HCT116 (cell line): ENCODE measurements at regions not wholly inside any gene's neighbourhood (a gene's known extent, or its start where the extent isn't known, plus 50 kb on each side); places are given as distances from the start of the nearest gene placed in this dataset.

Experiments used
- ATAC-seq: fragments of 200-7000 bp; cut with Tn5 transposase; 2 replicates; pipeline ENCODE4 v1.9.1; 2020; ENCODE audit warnings: mild to moderate bottlenecking, moderate library complexity
- BruUV-seq: library from RNA; stranded (reverse); fragments of 400-500 nt; replicated peaks from 2 replicates; lab custom pipeline; 2021; lab: Mats Ljungman, UMichigan
- CTCF ChIA-PET: fragments of 300-600 bp; sonication (Branson Sonifier 250); formaldehyde crosslinking; loops from one replicate; lab custom pipeline; 2021; ENCODE audit warnings: antibody characterized with exemption; lab: Charles Lee
- POLR2A ChIA-PET: fragments of 300-600, 350-600 bp; sonication (Branson Sonifier 250); formaldehyde crosslinking; loops from one replicate; lab custom pipeline; 2021; ENCODE audit warnings: antibody characterized with exemption; lab: Charles Lee
- RAD21 ChIA-PET, 2 experiments: fragments of 300-600 bp; sonication (Branson Sonifier 250); formaldehyde crosslinking; loops; one replicate each; lab custom pipeline; 2023; ENCODE audit warnings: low total read pairs in 2 of 2; ENCODE audit not compliant: uncharacterized antibody in 2 of 2, unreplicated experiment in 2 of 2, low non-redundant PET in 1 of 2; lab: Charles Lee
- DNase-seq: peaks from one replicate; pipeline ENCODE4 v3.0.0-alpha.2; 2010; ENCODE audit warnings: low read depth, low spot score
- H2AFZ ChIP-seq: fragments of 200-600 bp; shearing (Covaris generic), sonication (generic); 2 replicates; pipeline ENCODE4 v1.6.1; 2017; ENCODE audit warnings: low read depth, mixed run types, mixed read lengths, antibody characterized with exemption, low read length; ENCODE audit not compliant: poor library complexity, severe bottlenecking
- H3K27ac ChIP-seq: 2 replicates; pipeline ENCODE4 v1.5.1; 2012; ENCODE audit warnings: low read depth, low read length
- H3K27me3 ChIP-seq: fragments of 200-600 bp; sonication (generic); 2 replicates; pipeline ENCODE4 v1.6.1; 2016; ENCODE audit warnings: mixed run types, low read length, mixed read lengths; ENCODE audit not compliant: insufficient read depth
- H3K36me3 ChIP-seq, 2 experiments: fragments of 200-500 bp in 1 of 2; fragments of 200-600 bp in 1 of 2; sonication (Bioruptor generic) in 1 of 2; sonication (generic) in 1 of 2; 2 replicates each; pipeline versions ENCODE4 v1.5.1 to v1.6.1; 2014 to 2016; ENCODE audit warnings: low read length in 2 of 2, inconsistent platforms in 1 of 2, mixed read lengths in 1 of 2, mixed run types in 1 of 2; ENCODE audit not compliant: insufficient read depth in 2 of 2, control insufficient read depth in 1 of 2
- H3K4me1 ChIP-seq, 2 experiments: fragments of 200-600 bp in 1 of 2; sonication (generic) in 1 of 2; 2 replicates each; pipeline versions ENCODE4 v1.5.1 to v1.6.1; 2012 to 2017; ENCODE audit warnings: low read length in 2 of 2, inconsistent platforms in 1 of 2, mild to moderate bottlenecking in 1 of 2, mixed read lengths in 1 of 2, mixed run types in 1 of 2, moderate library complexity in 1 of 2; ENCODE audit not compliant: insufficient read depth in 2 of 2, control insufficient read depth in 1 of 2
- H3K4me2 ChIP-seq: fragments of 200-600 bp; sonication (generic); 2 replicates; pipeline ENCODE4 v1.6.1; 2017; ENCODE audit warnings: mixed run types, low read length, mixed read lengths
- H3K4me3 ChIP-seq, 2 experiments: fragments of 200-600 bp in 1 of 2; sonication (generic) in 1 of 2; replicated peaks in 1 of 2; 2 replicates each; pipeline ENCODE4 v1.5.1; 2011 to 2016; ENCODE audit warnings: low read length in 2 of 2, control low read depth in 1 of 2, low read depth in 1 of 2, mild to moderate bottlenecking in 1 of 2, mixed read lengths in 1 of 2, mixed run types in 1 of 2
- H3K79me2 ChIP-seq: fragments of 200-600 bp; sonication (generic); 2 replicates; pipeline ENCODE4 v1.6.1; 2017; ENCODE audit warnings: mild to moderate bottlenecking, mixed run types, low read length, moderate library complexity, mixed read lengths; ENCODE audit not compliant: insufficient read depth
- H3K9ac ChIP-seq: fragments of 200-600 bp; sonication (generic); 2 replicates; pipeline ENCODE4 v1.6.1; 2016; ENCODE audit warnings: low read length, mixed read lengths
- H3K9me2 ChIP-seq: fragments of 200-600 bp; sonication (generic), shearing (Covaris generic); 2 replicates; pipeline ENCODE4 v1.6.1; 2017; ENCODE audit warnings: mixed run types, mild to moderate bottlenecking, moderate library complexity; ENCODE audit not compliant: insufficient read depth
- H3K9me3 ChIP-seq, 2 experiments: fragments of 200-500 bp in 1 of 2; fragments of 200-600 bp in 1 of 2; sonication (Bioruptor generic) in 1 of 2; sonication (generic) in 1 of 2; 2 replicates each; pipeline ENCODE4 v1.6.1; 2014 to 2017; ENCODE audit warnings: low read length in 2 of 2, mixed read lengths in 2 of 2, inconsistent platforms in 1 of 2, low read depth in 1 of 2, mild to moderate bottlenecking in 1 of 2, mixed run types in 1 of 2, moderate library complexity in 1 of 2; ENCODE audit not compliant: control insufficient read depth in 1 of 2, insufficient read depth in 1 of 2
- H4K20me1 ChIP-seq: fragments of 200-600 bp; sonication (generic), shearing (Covaris generic); 2 replicates; pipeline ENCODE4 v1.6.1; 2017; ENCODE audit warnings: mixed run types, mild to moderate bottlenecking, moderate library complexity; ENCODE audit not compliant: insufficient read depth
- ATF3 ChIP-seq: IDR thresholded peaks from 2 replicates; pipeline ENCODE4 v1.6.1; 2012
- CBX3 ChIP-seq: IDR thresholded peaks from 2 replicates; pipeline ENCODE4 v1.6.1; 2012; ENCODE audit warnings: low read depth
- CEBPB ChIP-seq: IDR thresholded peaks from 2 replicates; pipeline ENCODE4 v1.6.1; 2012; ENCODE audit warnings: low read depth
- EGR1 ChIP-seq: IDR thresholded peaks from 2 replicates; pipeline ENCODE4 v1.6.1; 2012; ENCODE audit warnings: low read depth
- ELF1 ChIP-seq: IDR thresholded peaks from 2 replicates; pipeline ENCODE4 v1.6.1; 2012; ENCODE audit warnings: low read depth, borderline replicate concordance
- EZH2 ChIP-seq: fragments of 200-600 bp; sonication (generic); IDR thresholded peaks from 2 replicates; pipeline ENCODE4 v1.6.1; 2017; ENCODE audit warnings: antibody characterized with exemption, mixed run types
- EZH2phosphoT487 ChIP-seq: fragments of 200-600 bp; IDR thresholded peaks from 2 replicates; pipeline ENCODE4 v1.6.1; 2018; ENCODE audit warnings: antibody characterized with exemption, borderline replicate concordance
- FOSL1 ChIP-seq: IDR thresholded peaks from 2 replicates; pipeline ENCODE4 v1.6.1; 2012; ENCODE audit warnings: low read depth
- JUND ChIP-seq: IDR thresholded peaks from 2 replicates; pipeline ENCODE4 v1.6.1; 2012
- POLR2A ChIP-seq: IDR thresholded peaks from 2 replicates; pipeline ENCODE4 v1.7.0; 2011; ENCODE audit warnings: borderline replicate concordance; ENCODE audit not compliant: insufficient read depth, insufficient read length; ENCODE audit errors: extremely low read depth
- POLR2AphosphoS5 ChIP-seq: IDR thresholded peaks from 2 replicates; pipeline ENCODE4 v1.6.1; 2011; ENCODE audit warnings: mild to moderate bottlenecking, low read depth, low read length, moderate library complexity
- RAD21 ChIP-seq: IDR thresholded peaks from 2 replicates; pipeline ENCODE4 v1.6.1; 2012; ENCODE audit warnings: low read depth, mild to moderate bottlenecking
- SIN3A ChIP-seq: IDR thresholded peaks from 2 replicates; pipeline ENCODE4 v1.6.1; 2012; ENCODE audit warnings: low read depth
- SP1 ChIP-seq: IDR thresholded peaks from 2 replicates; pipeline ENCODE4 v1.6.1; 2012; ENCODE audit warnings: low read depth
- SRF ChIP-seq: IDR thresholded peaks from 2 replicates; pipeline ENCODE4 v1.6.1; 2012; ENCODE audit warnings: low read depth
- YY1 ChIP-seq: IDR thresholded peaks from 2 replicates; pipeline ENCODE4 v1.6.1; 2011; ENCODE audit warnings: low read length, low read depth, moderate library complexity, mild to moderate bottlenecking; ENCODE audit not compliant: insufficient replicate concordance; ENCODE audit errors: extremely low read depth
- ZBTB33 ChIP-seq: IDR thresholded peaks from 2 replicates; pipeline ENCODE4 v1.6.1; 2011; ENCODE audit warnings: mild to moderate bottlenecking, low read length, moderate library complexity; ENCODE audit not compliant: insufficient replicate concordance; ENCODE audit errors: extremely low read depth
- ZFX ChIP-seq: fragments of 450-650 bp; IDR thresholded peaks from 2 replicates; pipeline ENCODE4 v1.6.1; 2017
- ZNF274 ChIP-seq: fragments of 200-500 bp; sonication (Bioruptor generic); IDR thresholded peaks from 2 replicates; pipeline ENCODE4 v1.6.1; 2014; ENCODE audit warnings: mild to moderate bottlenecking, low read depth, low read length, inconsistent platforms
- intact Hi-C: fragments of 100-400 bp; cut with micrococcal nuclease; formaldehyde crosslinking; loops from 2 replicates; pipeline ENCODE4 v1.10.0; 2022

GRCh38 chr20:24792641-24793495, 156.2 kb upstream of the CST7 start:
- ChIA-PET RAD21 (no interaction called here), POLR2A (no interaction called here)

GRCh38 chr20:24795436-24795835, 153.6 kb upstream of the CST7 start:
- Histone ChIP-seq H3K27me3 (peaks cover 65% of the 10 kb centered on the region), H3K9ac (no peak overlapping the region), H3K4me3 (no peak overlapping the region), H3K27ac (no peak overlapping the region), H3K9me2 (no peaks in the 10 kb centered on the region), H3K9me3 (no peaks in the 10 kb centered on the region), H3K79me2 (no peaks in the 10 kb centered on the region), H4K20me1 (no peaks in the 10 kb centered on the region), H3K4me2 (no peak overlapping the region), H3K36me3 (no peaks in the 10 kb centered on the region), H3K4me1 (no peaks in the 10 kb centered on the region), H2AFZ (no peak overlapping the region)
- ChIA-PET POLR2A (no interaction called here), CTCF (no interaction called here), RAD21 (no interaction called here)
- BruUV-seq, result no TSS peak
- intact Hi-C loops, result no loop called here
- ATAC-seq (no peak), DNase-seq (no peak)
- TF ChIP-seq RAD21 (no peak), SIN3A (no peak), ATF3 (no peak), SRF (no peak), SP1 (no peak), FOSL1 (no peak), EZH2 (no peak), YY1 (no peak), EZH2phosphoT487 (no peak), POLR2A (no peak), ZBTB33 (no peak)

More at GRCh38 chr20:24792641-24793495, 156.2 kb upstream of the CST7 start:
- CTCF ChIA-PET, result no interaction called here
- BruUV-seq, result no TSS peak
- Histone ChIP-seq H3K27me3 (peaks cover 66% of the 10 kb centered on the region), H3K9me3 (no peaks in the 10 kb centered on the region), H3K36me3 (no peaks in the 10 kb centered on the region), H3K9ac (no peak overlapping the region), H3K4me3 (no peak overlapping the region), H3K4me2 (no peak overlapping the region), H3K4me1 (no peaks in the 10 kb centered on the region), H4K20me1 (no peaks in the 10 kb centered on the region), H3K27ac (no peak overlapping the region), H3K79me2 (no peaks in the 10 kb centered on the region), H3K9me2 (no peaks in the 10 kb centered on the region), H2AFZ (no peak overlapping the region)
- ATAC-seq, result no peak
- TF ChIP-seq SIN3A, result no peak
- no peak for TF ChIP-seq FOSL1
- TF ChIP-seq EGR1, result no peak
- TF ChIP-seq ATF3, result no peak
- no peak for TF ChIP-seq EZH2
- no peak for TF ChIP-seq YY1
- no peak for TF ChIP-seq CEBPB
- no peak for TF ChIP-seq POLR2AphosphoS5
- no peak for TF ChIP-seq SP1
- TF ChIP-seq POLR2A, result no peak
- TF ChIP-seq ZNF274, result no peak
- no peak for TF ChIP-seq ELF1
- no peak for TF ChIP-seq JUND
- TF ChIP-seq EZH2phosphoT487, result no peak
- TF ChIP-seq SRF, result no peak
- TF ChIP-seq CBX3, result no peak
- TF ChIP-seq ZFX, result no peak
- intact Hi-C loops, result no loop called here
- DNase-seq, result no peak
